GOT3 (cell line): ENCODE measurements at regions not wholly inside any gene's neighbourhood (a gene's known extent, or its start where the extent isn't known, plus 50 kb on each side); places are given as distances from the start of the nearest gene placed in this dataset.

Experiments used
- DNase-seq: peaks from one replicate; lab custom pipeline; 2025; ENCODE audit warnings: mixed read lengths; lab: John Stamatoyannopoulos, UW

DNA sequence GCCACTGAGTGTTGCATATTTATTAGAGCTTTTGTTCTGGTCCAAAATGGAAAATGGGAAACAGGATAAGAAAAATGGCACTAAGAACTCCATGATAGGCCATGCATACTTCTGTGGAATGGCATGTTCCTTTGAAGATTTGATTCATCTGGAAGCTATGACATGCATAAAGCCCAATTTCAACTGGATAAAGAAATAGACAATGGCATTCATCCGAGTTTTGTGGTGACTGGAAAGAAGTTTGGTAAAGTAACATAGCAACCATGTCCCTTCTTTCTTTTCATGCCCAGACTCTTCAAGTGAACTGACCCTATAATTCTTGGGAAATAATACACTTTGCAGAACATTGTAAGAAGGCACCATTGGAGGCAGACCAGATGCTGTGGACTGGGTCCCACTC is 368.4 kb upstream of the IL12A start:
- DNase-seq, result no peak

DNA sequence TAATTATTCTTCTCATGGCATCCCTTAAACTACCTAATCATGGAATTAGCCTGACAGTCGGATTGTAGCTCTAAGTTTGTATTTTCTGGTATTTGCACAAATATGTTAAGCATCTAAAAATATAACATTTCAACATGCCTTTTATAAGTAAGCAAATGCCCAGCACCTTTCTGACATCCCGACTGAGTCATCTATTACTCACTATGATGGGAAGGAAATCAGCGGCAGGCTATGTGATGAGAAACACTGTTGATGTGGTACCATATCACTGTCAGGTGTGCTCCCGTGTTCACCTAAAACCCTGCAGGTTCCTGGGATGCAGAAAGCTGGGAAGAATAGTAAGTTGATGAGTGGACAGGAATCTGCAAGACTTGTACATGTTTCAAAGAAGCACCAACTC is 367.8 kb upstream of the IL12A start:
- DNase-seq, result no peak

DNA sequence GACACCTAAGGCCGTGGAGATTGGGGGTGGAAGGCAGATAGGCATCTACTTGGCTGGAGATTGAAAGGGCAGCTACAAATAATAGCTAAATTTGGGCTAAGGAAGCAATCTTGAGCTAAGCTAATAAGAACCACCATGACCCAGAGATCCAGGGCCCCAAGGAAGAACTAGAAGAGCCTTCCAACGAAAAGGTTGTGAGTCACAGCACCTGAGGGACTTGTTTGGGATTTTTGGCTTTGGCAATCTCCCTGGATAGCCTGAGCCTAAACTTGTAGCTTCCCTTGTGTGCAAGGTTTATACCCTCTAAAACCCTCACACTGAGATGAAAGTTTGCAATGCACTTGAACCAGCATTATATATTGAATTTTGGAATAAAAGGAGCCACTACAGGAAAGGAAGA is 364.0 kb upstream of the IL12A start:
- no peak for DNase-seq

DNA sequence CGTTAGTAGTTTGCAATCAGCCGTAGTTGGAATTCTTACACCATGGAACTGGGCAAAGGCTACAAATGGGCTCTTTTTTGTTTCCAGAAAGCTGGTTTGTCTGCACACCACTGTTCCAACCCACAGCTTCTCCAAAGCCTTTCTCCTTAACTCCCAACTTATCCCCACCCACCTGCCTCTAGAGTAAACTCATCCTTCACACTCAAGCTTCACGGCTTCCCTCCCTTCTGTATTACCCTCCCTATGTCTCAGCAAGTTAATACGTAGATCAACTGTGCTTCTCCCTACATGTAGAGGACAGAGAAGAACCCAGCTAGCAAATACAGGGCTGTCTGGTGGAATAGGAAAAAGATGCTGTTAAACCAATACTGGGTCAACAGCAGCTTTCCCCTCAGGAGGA is 363.0 kb upstream of the IL12A start:
- no peak for DNase-seq

DNA sequence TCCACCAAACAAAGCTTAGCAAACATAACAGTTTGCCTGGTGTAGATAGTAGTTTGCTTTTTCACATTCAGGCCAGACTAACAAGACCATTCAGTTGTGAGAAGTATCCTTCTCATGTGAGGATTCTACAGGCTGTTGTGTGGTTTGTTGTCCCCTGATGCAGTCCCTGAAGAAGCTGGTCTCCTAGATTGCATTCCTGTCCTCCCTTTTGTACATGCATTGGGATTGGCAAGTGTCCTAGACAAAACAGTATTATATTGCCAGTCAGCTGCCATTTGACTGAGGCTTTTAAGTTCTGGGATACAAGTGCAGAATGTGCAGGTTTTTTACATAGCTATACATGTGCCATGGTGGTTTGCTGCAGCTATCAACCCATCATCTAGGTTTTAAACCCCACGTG is 362.0 kb upstream of the IL12A start:
- no peak for DNase-seq

DNA sequence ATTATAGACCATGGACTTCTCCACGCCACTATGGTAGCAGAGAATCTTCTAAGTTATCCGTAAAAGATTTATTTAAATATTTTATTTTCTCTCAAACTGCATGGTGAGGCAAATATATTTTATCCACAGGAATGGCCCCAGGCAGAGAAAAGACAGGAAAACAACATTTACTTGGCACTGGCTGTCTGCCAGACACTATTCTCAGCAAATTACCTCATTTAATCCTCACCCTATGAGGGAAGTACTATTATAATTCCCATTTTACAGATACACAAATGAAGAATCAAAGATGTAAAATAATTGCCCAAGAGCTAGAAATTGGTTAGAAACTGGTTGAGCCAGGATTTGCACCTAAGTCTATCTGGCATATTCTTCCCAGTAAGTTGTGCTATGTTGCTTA is 361.4 kb upstream of the IL12A start:
- no peak for DNase-seq

DNA sequence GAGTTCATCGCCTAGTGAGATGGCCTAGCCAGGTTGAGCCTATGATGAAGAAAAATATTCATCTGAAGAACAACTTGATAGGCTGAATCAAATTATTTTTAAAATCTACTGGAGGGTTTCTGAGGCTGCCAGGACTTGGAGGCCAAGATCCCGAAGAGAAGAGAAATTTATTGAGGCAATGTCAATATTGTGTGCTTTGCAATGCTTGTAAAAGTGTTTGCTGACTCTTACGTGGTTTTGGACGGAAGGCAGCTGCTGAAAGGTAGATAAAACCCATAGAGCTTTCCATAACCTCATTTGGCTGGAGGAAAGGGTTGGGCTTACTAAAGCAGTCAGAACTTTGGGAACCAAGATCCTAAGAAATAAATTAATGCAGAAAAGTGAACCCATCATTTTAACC is 361.0 kb upstream of the IL12A start:
- DNase-seq, result no peak

DNA sequence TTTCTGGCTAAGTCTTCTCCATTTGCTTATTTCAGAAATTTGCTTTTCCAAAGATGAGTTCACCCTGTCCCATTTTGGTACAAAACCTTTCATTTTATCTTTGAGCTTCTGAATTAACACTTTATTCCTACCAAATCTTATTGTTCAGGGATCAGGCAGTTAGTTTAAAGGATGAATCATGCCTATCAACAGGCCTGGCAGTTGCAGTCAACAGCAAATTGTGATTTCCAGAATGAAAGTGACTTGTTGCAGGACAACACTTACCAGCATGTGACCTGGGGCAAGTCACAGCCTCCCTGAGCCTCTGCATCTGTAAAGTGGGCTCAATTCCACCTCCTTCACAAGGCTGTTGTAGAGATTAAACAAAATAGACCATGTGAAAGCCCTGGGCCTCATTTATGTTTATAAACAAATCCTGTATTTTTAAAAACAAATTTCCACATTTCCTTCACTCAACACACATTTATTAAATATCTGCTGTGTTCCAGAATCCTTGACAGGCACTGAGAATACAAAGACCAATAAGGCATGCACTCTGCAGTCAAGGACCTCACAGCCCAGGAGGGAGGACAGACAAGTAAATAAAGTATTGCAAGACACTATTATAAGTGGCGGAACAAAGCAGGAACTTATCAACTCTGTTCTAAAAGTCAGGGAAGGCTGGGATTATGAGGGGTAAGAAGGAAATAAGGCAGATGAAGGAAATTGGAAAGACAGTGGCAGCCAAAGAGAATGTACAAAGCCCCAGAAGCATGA is 359.1 kb upstream of the IL12A start:
- DNase-seq, result no peak

DNA sequence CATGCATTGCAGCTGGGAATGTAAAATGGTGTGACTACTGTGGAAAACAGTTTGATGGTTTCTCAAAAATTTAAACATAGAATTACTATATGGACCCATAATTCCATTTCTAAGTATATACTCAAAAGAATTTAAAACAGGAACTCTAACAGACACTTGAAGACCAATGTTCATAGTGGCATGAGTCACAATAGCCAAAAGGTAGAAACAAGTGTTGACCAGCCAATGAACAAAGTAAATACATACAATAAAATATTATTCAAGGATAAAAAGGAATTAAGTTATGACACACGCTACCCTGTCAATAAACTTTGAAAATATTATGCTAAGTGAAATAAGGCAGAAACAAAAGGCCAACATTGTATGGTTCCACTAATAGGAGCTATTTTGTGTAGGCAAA is 357.4 kb upstream of the IL12A start:
- DNase-seq, result no peak

DNA sequence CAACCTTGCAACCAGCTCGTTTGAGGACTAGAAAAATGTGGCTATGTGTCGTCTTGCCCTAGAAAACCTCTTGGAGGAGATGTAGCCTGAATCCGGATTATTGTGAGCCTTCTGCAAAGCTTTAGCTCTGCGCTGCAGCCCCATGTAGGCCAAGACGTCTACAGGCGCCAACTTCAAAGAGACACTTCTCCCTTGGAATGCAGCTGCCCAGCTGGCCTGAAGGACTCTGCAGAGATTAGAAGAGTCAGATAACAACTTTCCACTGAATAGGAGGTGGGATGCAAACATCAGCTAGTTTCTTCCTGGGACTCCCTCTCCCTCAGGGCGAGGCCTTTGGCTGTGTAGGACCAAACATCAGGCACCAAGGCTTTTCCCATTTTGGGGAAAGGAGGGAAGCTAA is 356.5 kb upstream of the IL12A start:
- no peak for DNase-seq

DNA sequence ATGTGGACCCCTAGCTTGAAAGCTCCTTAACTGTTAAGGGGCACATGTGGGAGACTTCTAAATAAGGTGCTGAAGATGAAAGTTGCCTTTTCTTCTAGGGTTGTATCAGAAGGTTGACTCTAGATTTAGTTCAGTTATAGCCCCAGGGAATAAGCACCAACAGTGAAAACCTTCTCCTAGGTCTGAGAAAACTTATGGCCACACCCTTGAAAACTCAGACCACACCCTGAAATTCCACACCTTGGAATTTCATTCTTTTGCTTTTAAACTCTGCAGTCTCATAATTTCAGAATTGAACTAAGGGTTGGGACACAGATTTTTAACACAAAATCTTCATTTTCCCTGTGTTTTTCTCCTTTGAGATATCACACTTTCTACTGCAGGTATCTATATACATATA is 355.8 kb upstream of the IL12A start:
- DNase-seq, result no peak

DNA sequence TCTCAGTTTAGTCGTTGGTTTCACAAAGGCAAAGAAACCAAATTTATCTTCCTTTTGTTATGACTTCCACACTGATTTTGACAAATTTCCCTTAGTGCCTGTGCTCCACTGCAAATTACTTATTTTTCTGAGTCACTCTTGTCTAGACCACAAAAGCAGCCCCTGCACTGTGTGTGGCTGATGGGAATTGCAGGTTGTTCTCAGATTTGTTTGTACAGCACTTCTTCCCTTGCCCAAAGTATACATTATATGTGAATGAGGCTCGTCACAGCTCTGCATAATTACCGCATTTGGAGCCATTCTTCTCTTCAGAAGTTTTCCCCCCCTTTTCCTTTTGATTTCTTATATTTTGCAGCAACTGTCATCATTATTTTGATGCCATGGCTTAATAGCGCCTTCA is 354.2 kb upstream of the IL12A start:
- no peak for DNase-seq

DNA sequence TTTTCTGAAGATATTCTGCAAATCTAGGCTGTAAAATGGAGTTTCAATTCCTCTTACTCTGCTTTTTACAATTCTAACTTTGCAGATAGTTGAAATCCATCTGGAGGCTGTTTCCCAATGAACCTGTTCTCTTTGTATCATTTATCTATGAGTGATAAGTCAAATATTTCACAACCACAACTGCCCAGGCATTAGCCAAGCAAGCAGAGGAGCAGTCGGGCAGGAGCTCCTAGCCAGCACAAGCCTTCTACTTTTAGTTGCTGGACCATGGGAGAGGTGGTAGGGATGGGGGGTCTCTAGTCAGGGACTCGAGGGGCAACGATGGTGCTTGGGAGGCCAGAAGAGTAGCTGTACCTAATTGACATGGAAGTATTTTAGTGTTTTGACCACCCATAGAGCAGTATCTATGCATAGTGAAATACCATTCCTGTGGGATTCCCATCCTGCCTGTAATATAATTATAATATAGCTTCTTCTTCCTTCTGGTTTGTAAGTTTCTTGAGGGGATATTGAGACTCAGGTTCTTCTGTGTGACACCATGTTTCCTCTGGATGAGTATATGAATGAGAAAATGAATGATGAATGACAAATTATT is 353.5 kb upstream of the IL12A start:
- no peak for DNase-seq

DNA sequence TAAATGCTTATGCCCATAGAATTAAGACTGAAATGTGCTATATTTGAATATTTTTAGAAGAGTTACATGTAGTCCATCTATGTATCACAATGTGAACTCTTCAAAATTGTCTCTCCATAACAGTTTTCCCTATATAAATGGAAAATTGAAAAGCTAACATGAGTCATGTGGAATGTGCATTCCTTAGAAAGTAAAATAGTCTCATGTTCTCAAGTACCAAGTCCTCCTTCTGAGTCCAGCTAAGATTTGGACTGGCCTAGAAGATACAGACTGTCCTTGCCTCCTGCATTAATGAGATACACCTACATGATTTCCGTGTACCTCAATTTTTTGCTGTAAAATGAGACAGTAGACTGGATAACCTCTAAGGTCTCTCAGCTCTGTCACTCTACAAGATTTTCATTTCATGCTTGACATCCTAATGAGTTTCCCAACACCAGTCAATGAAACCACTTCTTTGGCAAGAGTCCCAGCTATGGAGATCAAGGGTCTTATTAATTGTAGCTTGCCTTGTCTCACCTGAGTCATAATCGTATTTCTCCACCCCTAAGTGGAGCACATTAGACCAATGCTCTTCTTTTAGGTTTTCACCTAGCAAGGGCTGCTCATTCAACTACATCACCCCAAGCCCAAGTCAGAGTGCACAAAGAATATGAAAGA is 350.6 kb upstream of the IL12A start:
- DNase-seq, result no peak

DNA sequence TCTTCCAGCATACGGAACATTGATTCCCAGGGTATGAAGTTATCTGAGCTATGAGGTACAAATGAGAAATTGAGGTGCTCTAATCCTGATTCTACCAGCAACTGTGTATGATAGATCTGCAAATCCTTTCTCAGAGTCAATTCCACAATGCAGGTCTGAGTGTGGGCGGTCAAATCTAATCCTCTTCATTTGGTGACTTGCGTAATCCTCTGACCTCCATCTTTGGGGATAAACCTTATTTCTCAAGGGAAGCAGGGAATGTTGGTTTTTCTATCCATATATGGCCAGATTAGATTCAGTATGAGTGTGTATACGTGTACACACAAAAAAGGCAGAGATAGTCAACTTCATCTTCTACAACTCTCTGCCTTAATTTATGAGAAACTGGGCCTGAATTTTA is 348.4 kb upstream of the IL12A start:
- no peak for DNase-seq

DNA sequence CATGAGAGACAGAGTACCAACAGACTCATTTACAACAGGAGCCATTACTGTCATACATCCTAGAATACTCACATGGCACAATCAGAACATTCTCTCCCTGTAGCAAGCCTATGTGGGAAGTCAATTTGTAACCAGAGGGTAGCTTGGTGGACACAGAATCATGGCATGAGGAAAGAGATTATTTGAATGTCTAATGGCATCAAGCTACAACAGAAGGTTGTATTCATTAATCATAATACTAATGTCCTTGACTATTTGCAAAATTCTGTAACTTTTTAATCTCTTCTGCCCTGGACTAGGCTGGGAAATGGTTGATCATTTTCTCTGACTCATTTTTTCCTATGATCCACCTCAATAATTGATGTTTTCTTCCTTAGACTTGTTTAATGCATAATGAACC is 345.2 kb upstream of the IL12A start:
- DNase-seq, result no peak

DNA sequence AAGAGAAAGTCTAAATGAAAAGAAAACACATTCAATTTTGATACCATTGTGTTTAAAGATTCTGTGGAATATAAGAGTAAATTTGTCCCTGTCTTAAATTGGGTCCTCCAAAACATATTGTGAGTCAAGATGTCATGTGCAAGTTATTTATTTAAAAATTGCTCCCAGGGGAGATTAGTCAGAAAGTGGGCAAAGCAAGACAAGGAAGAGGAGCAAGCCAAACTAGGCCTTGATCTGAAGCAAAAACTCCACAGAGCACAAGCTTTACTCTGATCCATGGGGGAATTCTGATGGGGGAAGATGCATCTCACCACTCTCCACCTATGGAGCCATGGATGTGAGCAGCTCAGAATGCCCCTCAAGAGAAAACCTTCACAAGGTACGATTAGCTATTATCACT is 342.8 kb upstream of the IL12A start:
- DNase-seq, result no peak

DNA sequence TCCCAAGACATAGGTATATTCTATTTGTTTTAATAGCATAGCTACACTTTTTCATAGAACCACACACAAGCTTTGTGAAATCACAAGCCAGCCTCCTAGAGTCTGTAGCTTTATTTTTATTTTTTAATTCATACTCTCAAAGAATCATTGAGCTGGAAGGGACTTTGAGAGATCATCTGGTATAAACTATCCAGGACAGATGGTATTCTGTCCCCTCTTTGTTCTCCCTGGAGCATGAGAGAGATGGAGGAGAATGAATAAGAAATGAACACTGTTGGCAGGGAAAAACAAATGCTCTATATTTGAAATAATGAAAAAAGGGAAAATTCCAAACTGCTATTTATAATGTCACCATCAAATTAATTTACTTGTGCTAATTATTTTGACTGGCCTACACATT is 338.7 kb upstream of the IL12A start:
- no peak for DNase-seq

DNA sequence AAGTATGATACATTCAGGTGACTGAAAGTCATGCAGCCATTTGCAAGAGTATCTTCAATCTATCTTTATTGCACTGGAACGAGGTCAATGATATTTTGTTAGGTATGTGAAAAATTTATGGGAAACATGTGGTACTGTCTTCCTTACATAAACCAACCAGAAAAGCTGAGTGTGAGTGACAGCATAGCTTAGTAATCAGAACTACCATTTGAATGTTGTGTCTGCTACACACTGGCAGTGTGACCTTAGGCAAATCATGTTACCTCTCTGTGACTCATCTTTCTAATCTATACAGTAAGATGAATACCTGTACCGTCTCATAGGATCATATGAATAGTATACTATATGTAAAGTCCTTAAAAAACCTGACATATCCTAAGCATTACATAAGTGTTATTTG is 337.9 kb upstream of the IL12A start:
- no peak for DNase-seq

DNA sequence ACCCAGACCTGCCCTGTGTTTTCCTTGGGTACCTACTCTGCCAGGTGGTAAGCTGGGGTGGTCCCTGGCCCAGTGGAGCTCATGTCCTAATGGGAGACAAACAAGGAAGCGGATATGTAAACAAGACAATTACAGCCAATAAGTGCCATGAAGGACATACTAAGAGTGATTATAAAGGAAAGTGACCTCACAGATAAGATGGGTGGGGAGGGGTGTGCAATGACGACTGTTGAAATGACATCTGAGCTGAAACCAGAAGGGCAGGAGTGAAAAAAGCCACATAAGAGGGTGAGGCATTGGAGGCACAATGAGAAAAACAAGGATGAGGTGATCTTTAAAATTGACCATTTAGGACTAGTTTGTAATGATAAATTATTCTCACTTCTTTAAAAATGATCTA is 336.2 kb upstream of the IL12A start:
- DNase-seq, result no peak

DNA sequence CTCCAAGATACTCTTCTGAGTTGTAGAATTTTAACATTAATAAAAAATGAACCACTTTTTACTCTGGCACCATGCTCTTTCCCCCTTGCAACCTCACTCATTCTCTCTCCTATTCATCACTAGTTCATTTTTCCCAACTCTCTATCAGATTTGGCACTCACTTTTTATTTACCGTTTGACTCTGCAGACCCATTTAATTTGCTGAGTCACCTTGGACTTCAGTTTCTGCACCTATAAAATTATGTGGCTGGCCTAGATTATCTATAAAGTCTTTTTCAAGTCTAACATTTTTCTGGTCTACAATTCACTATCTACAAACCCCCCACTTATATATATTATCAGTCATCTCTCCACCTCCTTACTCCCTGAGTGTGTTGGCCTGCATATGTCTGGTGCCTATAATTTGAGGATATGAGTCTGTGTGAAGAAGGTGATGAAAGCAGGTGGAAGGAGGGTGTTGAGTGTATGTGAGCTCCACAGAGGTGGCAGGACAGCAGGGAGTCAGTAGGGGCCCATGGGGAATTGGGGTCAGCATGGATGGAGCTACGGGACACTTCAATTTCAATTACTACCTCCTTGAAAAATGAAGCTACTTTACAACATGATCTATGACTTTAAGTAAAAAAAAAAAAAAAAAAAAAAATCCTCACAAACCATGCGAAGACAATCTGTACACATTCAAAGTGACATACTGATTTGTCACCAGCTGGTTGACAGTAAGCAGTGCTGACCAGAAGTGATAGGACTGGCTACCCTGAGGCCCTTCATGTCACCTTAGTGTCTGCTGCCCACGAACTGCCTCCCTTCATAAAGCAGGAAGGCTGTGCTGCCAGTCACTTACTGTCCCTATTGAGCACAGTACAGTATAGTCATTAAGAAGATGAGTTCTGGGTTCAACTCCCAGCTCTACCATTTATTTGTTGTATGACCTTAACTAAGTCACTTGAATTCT is 334.2 kb upstream of the IL12A start:
- no peak for DNase-seq

DNA sequence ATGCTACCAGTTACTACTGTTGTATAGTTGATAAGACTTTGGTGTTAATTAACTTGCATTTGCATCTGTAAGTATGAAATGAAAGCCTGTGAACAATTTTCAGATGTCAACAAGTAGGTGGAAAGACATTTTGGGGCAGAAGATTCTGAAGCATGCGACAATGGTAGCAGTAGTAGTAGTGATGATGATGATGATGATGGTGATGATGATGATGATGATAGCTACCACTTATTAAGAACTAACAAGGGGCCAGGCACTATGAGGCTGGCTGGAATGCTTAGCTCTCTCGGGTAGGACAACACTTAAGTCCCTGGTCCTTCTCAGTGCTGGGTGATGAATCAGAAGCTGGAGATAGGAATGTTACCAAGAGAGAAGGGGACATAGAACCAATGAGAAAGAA is 333.4 kb upstream of the IL12A start:
- no peak for DNase-seq

DNA sequence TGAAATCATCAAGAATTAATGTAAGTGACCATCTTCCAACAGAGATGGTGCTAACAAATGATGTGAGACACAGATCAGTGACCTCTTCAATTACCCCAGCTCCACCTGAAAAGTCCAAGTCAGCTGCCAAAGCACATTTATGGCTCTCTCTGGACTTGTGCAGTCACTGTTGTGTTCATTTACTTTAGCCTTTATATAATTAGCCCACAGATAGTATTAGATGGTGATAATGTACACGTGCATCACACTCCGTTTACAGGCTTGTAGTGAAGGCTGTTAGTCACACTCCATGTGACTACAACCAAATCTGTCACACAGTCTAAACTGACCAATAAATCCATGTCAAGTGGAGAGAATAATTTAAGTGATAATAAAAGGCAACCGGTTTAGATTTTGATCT is 331.5 kb upstream of the IL12A start:
- no peak for DNase-seq
